Panc1 (cell line): ENCODE measurements at regions not wholly inside any gene's neighbourhood (a gene's known extent, or its start where the extent isn't known, plus 50 kb on each side); places are given as distances from the start of the nearest gene placed in this dataset.

Source experiments
- CTCF ChIP-seq: fragments of 450-650 bp; IDR thresholded peaks from 2 replicates; pipeline ENCODE4 v1.5.1; 2017; ENCODE audit warnings: mild to moderate bottlenecking
- POLR2AphosphoS5 ChIP-seq: IDR thresholded peaks from 2 replicates; pipeline ENCODE4 v1.6.1; 2012; ENCODE audit warnings: mild to moderate bottlenecking, low read depth, low read length, moderate library complexity
- REST ChIP-seq, 2 experiments: IDR thresholded peaks; 2 replicates each; pipeline ENCODE4 v1.6.1; 2011 to 2012; ENCODE audit warnings: low read depth in 2 of 2, control low read depth in 1 of 2, low read length in 1 of 2, mild to moderate bottlenecking in 1 of 2, moderate library complexity in 1 of 2; ENCODE audit not compliant: insufficient read depth in 1 of 2
- SIN3A ChIP-seq: IDR thresholded peaks from 2 replicates; pipeline ENCODE4 v1.6.1; 2012; ENCODE audit warnings: low read depth, mild to moderate bottlenecking, low read length, moderate library complexity, borderline replicate concordance; ENCODE audit not compliant: insufficient read depth
- TCF7L2 ChIP-seq: IDR thresholded peaks from 2 replicates; pipeline ENCODE4 v1.6.1; 2011; ENCODE audit warnings: mild to moderate bottlenecking, low read depth, low read length, inconsistent platforms

DNA sequence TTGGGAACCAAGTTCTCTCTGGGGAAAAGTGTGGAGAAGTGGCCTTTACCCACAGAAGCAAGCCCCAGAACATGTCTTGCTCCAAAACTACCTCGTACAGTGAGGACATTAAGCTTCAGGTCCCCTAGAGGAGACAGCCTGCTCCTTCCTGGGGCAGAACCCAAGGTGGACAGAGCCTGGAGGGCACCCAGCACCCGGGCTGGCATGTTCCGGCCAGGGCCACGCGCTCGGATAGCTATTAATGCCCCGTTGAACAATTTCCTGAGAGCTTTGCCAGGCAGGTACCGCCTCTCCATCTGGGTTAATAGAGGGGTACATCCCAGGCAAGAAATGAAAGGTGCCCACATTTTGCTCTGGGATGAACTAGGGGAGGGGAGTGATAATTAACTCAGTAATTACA, 169.0 kb upstream of the GRK3 start:
- TF ChIP-seq POLR2AphosphoS5 (no peak), CTCF (no peak), REST (IDR thresholded peaks at IDR 0.05; ENCODE audit: insufficient read depth in 1 of 2, low read depth in 2 of 2, low read length in 1 of 2) (no peak), TCF7L2 (no peak), SIN3A (no peak)
